HepG2 (cell line): ENCODE measurements at regions not wholly inside any gene's neighbourhood (a gene's known extent, or its start where the extent isn't known, plus 50 kb on each side); places are given as distances from the start of the nearest gene placed in this dataset.

Experiments
- ATAC-seq: fragments of 200-7000 bp; cut with Tn5 transposase; 3 replicates; pipeline ENCODE4 v1.9.1; 2020; ENCODE audit warnings: mild to moderate bottlenecking, moderate library complexity
- BruUV-seq: library from RNA; stranded (reverse); fragments of 400-500 nt; replicated peaks from 2 replicates; lab custom pipeline; 2021; lab: Mats Ljungman, UMichigan
- CTCF ChIA-PET: fragments of 300-600 bp; formaldehyde crosslinking; extraction: SDS; loops from one replicate; lab custom pipeline; 2021; ENCODE audit warnings: low total read pairs, inconsistent platforms, low intra/inter-chr PET ratio; lab: Yijun Ruan, JAX
- POLR2A ChIA-PET: fragments of 350-600 bp; sonication (Branson Sonifier 250); formaldehyde crosslinking; loops from one replicate; lab custom pipeline; 2020; ENCODE audit warnings: antibody characterized with exemption, inconsistent platforms; lab: Yijun Ruan, JAX
- DNase-seq: peaks from one replicate; pipeline ENCODE4 v3.0.0-alpha.2; 2015; ENCODE audit warnings: low spot score
- FAIRE-seq: peaks from 3 replicates; lab custom pipeline; 2011; peaks lifted over from hg19 to GRCh38; lab: Jason Lieb, UNC
- H2AFZ ChIP-seq: one replicate; pipeline ENCODE4 v1.6.1; 2011; ENCODE audit warnings: low read length, inconsistent platforms
- H3K27ac ChIP-seq: fragments of 300-600 bp; 3 replicates; pipeline ENCODE4 v1.8.0; 2011; ENCODE audit warnings: mixed run types, mild to moderate bottlenecking, mixed read lengths, low read length, inconsistent platforms; ENCODE audit not compliant: insufficient read depth; ENCODE audit errors: extremely low read length
- H3K27me3 ChIP-seq, 2 experiments: fragments of 200-600 bp in 1 of 2; 2 replicates in 1 of 2; 3 replicates in 1 of 2; pipeline versions ENCODE4 v1.6.0 to v1.8.0; 2011; ENCODE audit warnings: low read length in 2 of 2, mild to moderate bottlenecking in 2 of 2, moderate library complexity in 2 of 2, inconsistent platforms in 1 of 2; ENCODE audit not compliant: insufficient read depth in 2 of 2, control insufficient read depth in 1 of 2
- H3K36me3 ChIP-seq, 2 experiments: fragments of 200-600 bp in 1 of 2; replicated peaks in 1 of 2; 2 replicates in 1 of 2; 3 replicates in 1 of 2; pipeline versions ENCODE4 v1.5.1 to v1.8.0; 2011; ENCODE audit warnings: low read length in 2 of 2, inconsistent platforms in 1 of 2; ENCODE audit not compliant: insufficient read depth in 2 of 2, control insufficient read depth in 1 of 2
- H3K4me1 ChIP-seq: 2 replicates; pipeline ENCODE4 v1.5.1; 2012; ENCODE audit warnings: low read length, inconsistent platforms; ENCODE audit not compliant: insufficient read depth
- H3K4me2 ChIP-seq: 2 replicates; pipeline ENCODE4 v1.6.0; 2011; ENCODE audit warnings: low read depth, low read length, inconsistent platforms
- H3K4me3 ChIP-seq, 3 experiments: fragments of 200-600 bp in 1 of 3; sonication (generic), shearing (Covaris generic) in 1 of 3; replicated peaks in 1 of 3; 2 replicates each; pipeline ENCODE4 v1.5.1; 2011 to 2016; ENCODE audit warnings: low read length in 3 of 3, inconsistent platforms in 2 of 3, low read depth in 2 of 3, mild to moderate bottlenecking in 2 of 3, control low read depth in 1 of 3, mixed read lengths in 1 of 3; ENCODE audit not compliant: insufficient read depth in 1 of 3
- H3K79me2 ChIP-seq: one replicate; pipeline ENCODE4 v1.6.1; 2011; ENCODE audit warnings: low read length, inconsistent platforms; ENCODE audit not compliant: insufficient read depth
- H3K9ac ChIP-seq: 2 replicates; pipeline ENCODE4 v1.6.0; 2011; ENCODE audit warnings: mild to moderate bottlenecking, low read depth, low read length, inconsistent platforms; ENCODE audit not compliant: insufficient read depth
- H3K9me3 ChIP-seq: 2 replicates; pipeline ENCODE4 v1.5.1; 2012; ENCODE audit warnings: mild to moderate bottlenecking, low read length
- H4K20me1 ChIP-seq: 2 replicates; pipeline ENCODE4 v1.6.0; 2011; ENCODE audit warnings: inconsistent platforms, mild to moderate bottlenecking, low read length, moderate library complexity; ENCODE audit not compliant: insufficient read depth
- DR1 ChIP-seq: sonication (generic); formaldehyde crosslinking; IDR thresholded peaks from 2 replicates; pipeline ENCODE4 v1.8.0; 2021; ENCODE audit warnings: mild to moderate bottlenecking, missing genetic modification reagents, inconsistent platforms
- ETS1 ChIP-seq: sonication (generic); formaldehyde crosslinking; IDR thresholded peaks from 2 replicates; pipeline ENCODE4 v1.4.0; 2020; ENCODE audit warnings: missing genetic modification reagents
- FOSL1 ChIP-seq: sonication (generic); formaldehyde crosslinking; IDR thresholded peaks from 2 replicates; pipeline ENCODE4 v1.9.0; 2021; ENCODE audit warnings: missing genetic modification reagents, borderline replicate concordance
- HNRNPK ChIP-seq: fragments of 200-400 bp; formaldehyde crosslinking; IDR thresholded peaks from 2 replicates; pipeline ENCODE4 v1.6.1; 2018; ENCODE audit warnings: low read length, low read depth, moderate library complexity, mild to moderate bottlenecking; ENCODE audit not compliant: poor library complexity, severe bottlenecking
- KDM1A ChIP-seq: IDR thresholded peaks from 2 replicates; pipeline ENCODE4 v1.6.1; 2016; ENCODE audit warnings: missing compliant biosample characterization
- PAXIP1 ChIP-seq: sonication (generic); formaldehyde crosslinking; conservative IDR thresholded peaks from 2 replicates; pipeline ENCODE4 v1.4.0; 2020; ENCODE audit warnings: mild to moderate bottlenecking, missing genetic modification reagents, moderate library complexity
- PCBP2 ChIP-seq: fragments of 200-400 bp; formaldehyde crosslinking; optimal IDR thresholded peaks from 2 replicates; pipeline ENCODE3; 2018; ENCODE audit warnings: low read length, low read depth; ENCODE audit not compliant: poor library complexity, severe bottlenecking
- POGZ ChIP-seq: sonication (generic); formaldehyde crosslinking; IDR thresholded peaks from 2 replicates; pipeline ENCODE4 v1.4.0; 2020; ENCODE audit warnings: mild to moderate bottlenecking, missing genetic modification reagents
- RAD21 ChIP-seq: fragments of 450-650 bp; formaldehyde crosslinking; IDR thresholded peaks from 2 replicates; pipeline ENCODE4 v1.5.0; 2020; ENCODE audit warnings: mild to moderate bottlenecking
- RELA ChIP-seq: sonication (generic); formaldehyde crosslinking; IDR thresholded peaks from 2 replicates; pipeline ENCODE4 v1.4.0; 2020; ENCODE audit warnings: missing genetic modification reagents
- RFX5 ChIP-seq: IDR thresholded peaks from 2 replicates; pipeline ENCODE4 v1.6.1; 2011; ENCODE audit warnings: low read depth, low read length, improper control_type of control experiment
- SNAI1 ChIP-seq: sonication (generic); formaldehyde crosslinking; IDR thresholded peaks from 2 replicates; pipeline ENCODE4 v1.5.0; 2020; ENCODE audit warnings: mild to moderate bottlenecking, missing genetic modification reagents, borderline replicate concordance
- TCF12 ChIP-seq, 2 experiments: fragments of 450-650 bp in 1 of 2; sonication (generic) in 1 of 2; formaldehyde crosslinking in 1 of 2; IDR thresholded peaks; 2 replicates each; pipeline versions ENCODE4 v1.6.1 to v1.8.0; 2017 to 2022; ENCODE audit warnings: antibody characterized with exemption in 1 of 2, mild to moderate bottlenecking in 1 of 2, missing genetic modification reagents in 1 of 2, moderate library complexity in 1 of 2
- TEF ChIP-seq: sonication (generic); formaldehyde crosslinking; IDR thresholded peaks from 2 replicates; pipeline ENCODE4 v1.5.0; 2020; ENCODE audit warnings: missing genetic modification reagents
- ZNF143 ChIP-seq: sonication (generic); formaldehyde crosslinking; IDR thresholded peaks from 2 replicates; pipeline ENCODE4 v1.4.0; 2020; ENCODE audit warnings: missing genetic modification reagents
- ZNF569 ChIP-seq: sonication (generic); formaldehyde crosslinking; IDR thresholded peaks from 2 replicates; pipeline ENCODE4 v1.5.0; 2020; ENCODE audit warnings: mild to moderate bottlenecking, missing genetic modification reagents, moderate library complexity, borderline replicate concordance
- ZNF577 ChIP-seq: sonication (generic); formaldehyde crosslinking; IDR thresholded peaks from 2 replicates; pipeline ENCODE4 v1.4.0; 2020; ENCODE audit warnings: mild to moderate bottlenecking, low read depth, missing genetic modification reagents, borderline replicate concordance
- ZNF777 ChIP-seq: sonication (generic); formaldehyde crosslinking; IDR thresholded peaks from 2 replicates; pipeline ENCODE4 v1.4.0; 2020; ENCODE audit warnings: missing genetic modification reagents
- ZNF800 ChIP-seq: sonication (generic); formaldehyde crosslinking; IDR thresholded peaks from 2 replicates; pipeline ENCODE4 v1.4.0; 2020; ENCODE audit warnings: missing genetic modification reagents
- ZNF850 ChIP-seq: sonication (generic); formaldehyde crosslinking; conservative IDR thresholded peaks from 2 replicates; pipeline ENCODE4 v1.9.0; 2021; ENCODE audit warnings: mild to moderate bottlenecking, missing genetic modification reagents
- WGBS: methylation state at CpG from one replicate; pipeline ENCODE4 v1.1.6; 2017; ENCODE audit warnings: low lambda C conversion rate; 5-methylcytosine and 5-hydroxymethylcytosine counted together
- in situ Hi-C: cut with HindIII; loops from 2 replicates; pipeline ENCODE4 v1.10.0; 2017; ENCODE audit warnings: low pct_unique_long_range_greater_than_20kb; ENCODE audit not compliant: extremely low pct_ligation_motif_present
- intact Hi-C: fragments of 100-400 bp; cut with micrococcal nuclease; formaldehyde crosslinking; loops from one replicate; pipeline ENCODE4 v1.10.0; 2022; ENCODE audit not compliant: unreplicated experiment

GRCh38 chr7:126222782-126223181 lies 1030.0 kb downstream of the GRM8 start:
- CTCF ChIA-PET, result no interaction called here
- POLR2A ChIA-PET, result no interaction called here

More at GRCh38 chr7:126222782-126223181, 1030.0 kb downstream of the GRM8 start:
- Histone ChIP-seq H3K27me3 (no peaks in the 10 kb centered on the region), H3K27ac (no peak overlapping the region), H2AFZ (no peak overlapping the region), H3K9ac (no peak overlapping the region), H3K36me3 (no peaks in the 10 kb centered on the region), H3K79me2 (no peaks in the 10 kb centered on the region), H3K9me3 (peaks cover 80% of the 10 kb centered on the region), H3K4me1 (no peaks in the 10 kb centered on the region), H3K4me3 (no peak overlapping the region), H4K20me1 (no peaks in the 10 kb centered on the region), H3K4me2 (no peak overlapping the region)
- no TSS peak for BruUV-seq
- in situ Hi-C loops, result no loop called here
- intact Hi-C loops, result no loop called here
- TF ChIP-seq KDM1A (CRISPR knock-in tag), result no peak
- no peak for TF ChIP-seq RELA (CRISPR knock-in tag)
- no peak for TF ChIP-seq PCBP2
- TF ChIP-seq ZNF850 (CRISPR knock-in tag), result no peak
- no peak for TF ChIP-seq TEF
- TF ChIP-seq ZNF143, result no peak
- no peak for TF ChIP-seq ZNF777 (CRISPR knock-in tag)
- no peak for TF ChIP-seq ETS1 (CRISPR knock-in tag)
- no peak for TF ChIP-seq PAXIP1
- TF ChIP-seq RFX5, result no peak
- no peak for TF ChIP-seq HNRNPK
- no peak for TF ChIP-seq DR1 (CRISPR knock-in tag)
- TF ChIP-seq RAD21 (CRISPR knock-in tag), result no peak
- no peak for TF ChIP-seq TCF12 (IDR thresholded peaks at IDR 0.05)
- TF ChIP-seq TCF12 (CRISPR knock-in tag; IDR thresholded peaks at IDR 0.05), result no peak
- no peak for TF ChIP-seq SNAI1 (CRISPR knock-in tag)
- no peak for TF ChIP-seq ZNF577
- no peak for TF ChIP-seq ZNF569
- no peak for TF ChIP-seq FOSL1
- no peak for TF ChIP-seq ZNF800 (CRISPR knock-in tag)
- no peak for TF ChIP-seq POGZ (CRISPR knock-in tag)
- ATAC-seq, result no peak
- FAIRE-seq, result no peak
- DNase-seq, result no peak
- 0% methylated on average over 2 of the region's 3 CpGs for WGBS
